Adrenal gland (tissue), 5 donors: ENCODE measurements at regions not wholly inside any gene's neighbourhood (a gene's known extent, or its start where the extent isn't known, plus 50 kb on each side); places are given as distances from the start of the nearest gene placed in this dataset.

Experiments used
- CTCF ChIP-seq, 6 experiments: fragments of 450-650 bp in 4 of 6; fragments of 200-600 bp in 2 of 6; sonication (generic) in 1 of 6; IDR thresholded peaks; 1 replicate in 5 of 6; 2 replicates in 1 of 6; pipeline versions ENCODE4 v1.5.1 to v1.8.0; 2016 to 2021; ENCODE audit warnings: antibody characterized with exemption in 6 of 6, mild to moderate bottlenecking in 2 of 6, moderate library complexity in 1 of 6
- POLR2A ChIP-seq, 2 donors: fragments of 450-650 bp; IDR thresholded peaks; one replicate each; pipeline ENCODE4 v1.6.1; 2017; ENCODE audit warnings: antibody characterized with exemption in 2 of 2, mild to moderate bottlenecking in 2 of 2, moderate library complexity in 1 of 2
- donor health status: DM: no; HTN: no; CAD: no.

DNA sequence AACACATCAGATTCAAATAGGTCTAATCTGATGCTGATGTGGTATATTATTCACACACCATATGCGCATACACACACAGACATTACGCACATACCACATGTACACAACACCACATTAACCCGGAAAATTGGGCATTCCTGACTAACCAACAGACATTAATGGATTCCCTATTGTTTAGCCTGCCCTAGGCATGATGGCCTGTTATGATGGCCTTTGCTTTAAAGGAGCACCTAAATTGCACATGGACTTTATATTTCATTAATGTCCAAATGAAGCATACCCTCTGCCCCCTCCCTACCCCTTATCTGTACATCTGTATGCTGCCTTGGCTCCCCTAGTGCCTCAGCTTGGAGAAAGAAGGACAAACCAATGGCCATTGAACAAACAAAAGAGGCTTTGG lies 127.7 kb upstream of the PRLR start:
- no peak for TF ChIP-seq CTCF (IDR thresholded peaks at IDR 0.05)
- no peak for TF ChIP-seq POLR2A (IDR thresholded peaks at IDR 0.05)
